ENCODE measurements at regions not wholly inside any gene's neighbourhood (a gene's known extent, or its start where the extent isn't known, plus 50 kb on each side); places are given as distances from the start of the nearest gene placed in this dataset.

DNA sequence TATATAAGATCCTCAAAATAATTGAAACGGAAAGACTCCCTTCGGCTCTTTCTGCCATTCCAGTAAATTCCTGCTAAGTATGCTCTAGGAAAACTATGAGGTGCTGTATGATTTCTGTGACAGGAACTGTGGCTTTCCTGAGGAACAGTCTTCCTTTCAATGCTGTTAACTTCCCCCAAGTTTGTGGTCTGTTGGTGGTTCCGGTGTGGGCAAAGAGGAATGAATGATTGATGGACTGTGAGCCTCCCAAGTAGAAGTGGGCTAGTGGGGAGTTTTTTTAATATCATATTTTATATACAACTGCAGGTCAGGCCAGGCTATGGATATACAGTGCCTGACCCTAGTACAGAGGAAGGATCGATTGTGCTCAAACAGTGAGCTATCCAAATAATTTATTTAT, 560.7 kb upstream of the RBFOX1 start:
- ChIA-PET CTCF (ENCODE audit: low intra/inter-chr PET ratio, low total read pairs) (no interaction called here), POLR2A (no interaction called here)
- intact Hi-C loops (cut with micrococcal nuclease; ENCODE audit: unreplicated experiment) (no loop called here), in situ Hi-C loops (cut with HindIII; ENCODE audit: extremely low pct_ligation_motif_present, low pct_unique_long_range_greater_than_20kb) (no loop called here)
- no TSS peak for BruUV-seq (replicated peaks)
- H3K9me3 ChIP-seq (ENCODE audit: low read length), result no peaks in the 10 kb centered on the region
- H3K4me1 ChIP-seq (ENCODE audit: insufficient read depth, low read length), result no peaks in the 10 kb centered on the region
- no peak overlapping the region for H3K27ac ChIP-seq (ENCODE audit: extremely low read length, insufficient read depth, low read length)
- no peak overlapping the region for H3K4me3 ChIP-seq (replicated peaks in 1 of 3; ENCODE audit: insufficient read depth in 1 of 3, low read depth in 2 of 3, low read length in 3 of 3)
- H3K79me2 ChIP-seq (ENCODE audit: insufficient read depth, low read length), result no peaks in the 10 kb centered on the region
- WGBS (ENCODE audit: low lambda C conversion rate), result 10% methylated on average over 4 of the region's 4 CpGs
- H3K27me3 ChIP-seq (ENCODE audit: control insufficient read depth in 1 of 2, insufficient read depth in 2 of 2, low read length in 2 of 2), result no peaks in the 10 kb centered on the region
- no peak for FAIRE-seq
- no peaks in the 10 kb centered on the region for H4K20me1 ChIP-seq (ENCODE audit: insufficient read depth, low read length)
- no peak overlapping the region for H2AFZ ChIP-seq (ENCODE audit: low read length)
- TF ChIP-seq POLR2A (IDR thresholded peaks at IDR 0.05; ENCODE audit: insufficient read depth in 1 of 2, low read depth in 2 of 2, low read length in 2 of 2) (no peak), STAT5B (CRISPR knock-in tag; IDR thresholded peaks at IDR 0.05) (no peak), HNRNPLL (IDR thresholded peaks at IDR 0.05; ENCODE audit: low read depth, low read length, poor library complexity, severe bottlenecking) (no peak), ZNF460 (CRISPR knock-in tag; IDR thresholded peaks at IDR 0.05; ENCODE audit: borderline replicate concordance) (no peak), ZNF138 (CRISPR knock-in tag; IDR thresholded peaks at IDR 0.05; ENCODE audit: low read depth) (no peak), FOSL2 (CRISPR knock-in tag; IDR thresholded peaks at IDR 0.05) (no peak), ATF7 (IDR thresholded peaks at IDR 0.05) (no peak), ATF7 (CRISPR knock-in tag; IDR thresholded peaks at IDR 0.05) (no peak), ISX (CRISPR knock-in tag; conservative IDR thresholded peaks at IDR 0.05) (no peak), YY1 (IDR thresholded peaks at IDR 0.05; ENCODE audit: insufficient read depth, insufficient replicate concordance, low read depth, low read length) (no peak), ZBTB3 (CRISPR knock-in tag; IDR thresholded peaks at IDR 0.05; ENCODE audit: borderline replicate concordance, low read depth) (no peak), NFE2 (CRISPR knock-in tag; IDR thresholded peaks at IDR 0.05) (no peak), ZNF296 (CRISPR knock-in tag; conservative IDR thresholded peaks at IDR 0.05) (no peak)
- TF ChIP-seq, protein P1, sequence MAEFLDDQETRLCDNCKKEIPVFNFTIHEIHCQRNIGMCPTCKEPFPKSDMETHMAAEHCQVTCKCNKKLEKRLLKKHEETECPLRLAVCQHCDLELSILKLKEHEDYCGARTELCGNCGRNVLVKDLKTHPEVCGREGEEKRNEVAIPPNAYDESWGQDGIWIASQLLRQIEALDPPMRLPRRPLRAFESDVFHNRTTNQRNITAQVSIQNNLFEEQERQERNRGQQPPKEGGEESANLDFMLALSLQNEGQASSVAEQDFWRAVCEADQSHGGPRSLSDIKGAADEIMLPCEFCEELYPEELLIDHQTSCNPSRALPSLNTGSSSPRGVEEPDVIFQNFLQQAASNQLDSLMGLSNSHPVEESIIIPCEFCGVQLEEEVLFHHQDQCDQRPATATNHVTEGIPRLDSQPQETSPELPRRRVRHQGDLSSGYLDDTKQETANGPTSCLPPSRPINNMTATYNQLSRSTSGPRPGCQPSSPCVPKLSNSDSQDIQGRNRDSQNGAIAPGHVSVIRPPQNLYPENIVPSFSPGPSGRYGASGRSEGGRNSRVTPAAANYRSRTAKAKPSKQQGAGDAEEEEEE (CRISPR knock-in tag; IDR thresholded peaks at IDR 0.05; ENCODE audit: borderline replicate concordance), result no peak
- TF ChIP-seq, protein P2, sequence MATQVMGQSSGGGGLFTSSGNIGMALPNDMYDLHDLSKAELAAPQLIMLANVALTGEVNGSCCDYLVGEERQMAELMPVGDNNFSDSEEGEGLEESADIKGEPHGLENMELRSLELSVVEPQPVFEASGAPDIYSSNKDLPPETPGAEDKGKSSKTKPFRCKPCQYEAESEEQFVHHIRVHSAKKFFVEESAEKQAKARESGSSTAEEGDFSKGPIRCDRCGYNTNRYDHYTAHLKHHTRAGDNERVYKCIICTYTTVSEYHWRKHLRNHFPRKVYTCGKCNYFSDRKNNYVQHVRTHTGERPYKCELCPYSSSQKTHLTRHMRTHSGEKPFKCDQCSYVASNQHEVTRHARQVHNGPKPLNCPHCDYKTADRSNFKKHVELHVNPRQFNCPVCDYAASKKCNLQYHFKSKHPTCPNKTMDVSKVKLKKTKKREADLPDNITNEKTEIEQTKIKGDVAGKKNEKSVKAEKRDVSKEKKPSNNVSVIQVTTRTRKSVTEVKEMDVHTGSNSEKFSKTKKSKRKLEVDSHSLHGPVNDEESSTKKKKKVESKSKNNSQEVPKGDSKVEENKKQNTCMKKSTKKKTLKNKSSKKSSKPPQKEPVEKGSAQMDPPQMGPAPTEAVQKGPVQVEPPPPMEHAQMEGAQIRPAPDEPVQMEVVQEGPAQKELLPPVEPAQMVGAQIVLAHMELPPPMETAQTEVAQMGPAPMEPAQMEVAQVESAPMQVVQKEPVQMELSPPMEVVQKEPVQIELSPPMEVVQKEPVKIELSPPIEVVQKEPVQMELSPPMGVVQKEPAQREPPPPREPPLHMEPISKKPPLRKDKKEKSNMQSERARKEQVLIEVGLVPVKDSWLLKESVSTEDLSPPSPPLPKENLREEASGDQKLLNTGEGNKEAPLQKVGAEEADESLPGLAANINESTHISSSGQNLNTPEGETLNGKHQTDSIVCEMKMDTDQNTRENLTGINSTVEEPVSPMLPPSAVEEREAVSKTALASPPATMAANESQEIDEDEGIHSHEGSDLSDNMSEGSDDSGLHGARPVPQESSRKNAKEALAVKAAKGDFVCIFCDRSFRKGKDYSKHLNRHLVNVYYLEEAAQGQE (IDR thresholded peaks at IDR 0.05; ENCODE audit: borderline replicate concordance in 1 of 2, low read depth in 1 of 2, low read length in 2 of 2), result no peak
- H3K9ac ChIP-seq (ENCODE audit: insufficient read depth, low read depth, low read length), result no peak overlapping the region
- ATAC-seq, result no peak
- no peaks in the 10 kb centered on the region for H3K36me3 ChIP-seq (replicated peaks in 1 of 2; ENCODE audit: control insufficient read depth in 1 of 2, insufficient read depth in 2 of 2, low read length in 2 of 2)
- no peak for DNase-seq (ENCODE audit: low spot score)
- H3K4me2 ChIP-seq (ENCODE audit: low read depth, low read length), result no peak overlapping the region

Data from HepG2 (cell line).